ENCODE measurements at regions not wholly inside any gene's neighbourhood (a gene's known extent, or its start where the extent isn't known, plus 50 kb on each side); places are given as distances from the start of the nearest gene placed in this dataset.

- no peaks in the 10 kb centered on the region for H3K9me3 ChIP-seq (ENCODE audit: control insufficient read depth in 1 of 2, insufficient read depth in 1 of 2, low read depth in 1 of 2, low read length in 2 of 2)
- DNase-seq (ENCODE audit: low read depth, low spot score) (no peak), ATAC-seq (no peak)
- no TSS peak for BruUV-seq (replicated peaks)
- no peak overlapping the region for H3K4me2 ChIP-seq (ENCODE audit: low read length)
- no peak overlapping the region for H3K27ac ChIP-seq (ENCODE audit: low read depth, low read length)
- intact Hi-C loops (cut with micrococcal nuclease) = no loop called here
- H3K79me2 ChIP-seq (ENCODE audit: insufficient read depth, low read length) = no peaks in the 10 kb centered on the region
- no peak overlapping the region for H3K9ac ChIP-seq (ENCODE audit: low read length)
- ChIA-PET POLR2A (no interaction called here), RAD21 (ENCODE audit: low non-redundant PET in 1 of 2, low total read pairs in 2 of 2, uncharacterized antibody in 2 of 2, unreplicated experiment in 2 of 2) (no interaction called here), CTCF (no interaction called here)
- no peaks in the 10 kb centered on the region for H3K27me3 ChIP-seq (ENCODE audit: insufficient read depth, low read length)
- no peaks in the 10 kb centered on the region for H3K36me3 ChIP-seq (ENCODE audit: control insufficient read depth in 1 of 2, insufficient read depth in 2 of 2, low read length in 2 of 2)
- H3K4me3 ChIP-seq (replicated peaks in 1 of 2; ENCODE audit: low read depth in 1 of 2, low read length in 2 of 2) = no peak overlapping the region
- no peak overlapping the region for H2AFZ ChIP-seq (ENCODE audit: low read depth, low read length, poor library complexity, severe bottlenecking)
- H3K9me2 ChIP-seq (ENCODE audit: insufficient read depth) = no peaks in the 10 kb centered on the region
- TF ChIP-seq CBX3 (IDR thresholded peaks at IDR 0.05; ENCODE audit: low read depth) (no peak), POLR2A (IDR thresholded peaks at IDR 0.05; ENCODE audit: borderline replicate concordance, extremely low read depth, insufficient read depth, insufficient read length) (no peak), SIN3A (IDR thresholded peaks at IDR 0.05; ENCODE audit: low read depth) (no peak), POLR2AphosphoS5 (IDR thresholded peaks at IDR 0.05; ENCODE audit: low read depth, low read length) (no peak), ZFX (IDR thresholded peaks at IDR 0.05) (no peak), SP1 (IDR thresholded peaks at IDR 0.05; ENCODE audit: low read depth) (no peak), FOSL1 (IDR thresholded peaks at IDR 0.05; ENCODE audit: low read depth) (no peak), SRF (IDR thresholded peaks at IDR 0.05; ENCODE audit: low read depth) (no peak)
- TF ChIP-seq, protein P1, sequence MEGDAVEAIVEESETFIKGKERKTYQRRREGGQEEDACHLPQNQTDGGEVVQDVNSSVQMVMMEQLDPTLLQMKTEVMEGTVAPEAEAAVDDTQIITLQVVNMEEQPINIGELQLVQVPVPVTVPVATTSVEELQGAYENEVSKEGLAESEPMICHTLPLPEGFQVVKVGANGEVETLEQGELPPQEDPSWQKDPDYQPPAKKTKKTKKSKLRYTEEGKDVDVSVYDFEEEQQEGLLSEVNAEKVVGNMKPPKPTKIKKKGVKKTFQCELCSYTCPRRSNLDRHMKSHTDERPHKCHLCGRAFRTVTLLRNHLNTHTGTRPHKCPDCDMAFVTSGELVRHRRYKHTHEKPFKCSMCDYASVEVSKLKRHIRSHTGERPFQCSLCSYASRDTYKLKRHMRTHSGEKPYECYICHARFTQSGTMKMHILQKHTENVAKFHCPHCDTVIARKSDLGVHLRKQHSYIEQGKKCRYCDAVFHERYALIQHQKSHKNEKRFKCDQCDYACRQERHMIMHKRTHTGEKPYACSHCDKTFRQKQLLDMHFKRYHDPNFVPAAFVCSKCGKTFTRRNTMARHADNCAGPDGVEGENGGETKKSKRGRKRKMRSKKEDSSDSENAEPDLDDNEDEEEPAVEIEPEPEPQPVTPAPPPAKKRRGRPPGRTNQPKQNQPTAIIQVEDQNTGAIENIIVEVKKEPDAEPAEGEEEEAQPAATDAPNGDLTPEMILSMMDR (IDR thresholded peaks at IDR 0.05 in 2 of 3, conservative IDR thresholded peaks at IDR 0.05 in 1 of 3; ENCODE audit: borderline replicate concordance in 1 of 3, insufficient read depth in 1 of 3, low read depth in 2 of 3, low read length in 2 of 3) = no peak
- H4K20me1 ChIP-seq (ENCODE audit: insufficient read depth) = no peaks in the 10 kb centered on the region
- no peaks in the 10 kb centered on the region for H3K4me1 ChIP-seq (ENCODE audit: control insufficient read depth in 1 of 2, insufficient read depth in 2 of 2, low read length in 2 of 2)
These were observed 425.9 kb upstream of the PCDH7 start for GRCh38 chr4:30294295-30294694.

DNA sequence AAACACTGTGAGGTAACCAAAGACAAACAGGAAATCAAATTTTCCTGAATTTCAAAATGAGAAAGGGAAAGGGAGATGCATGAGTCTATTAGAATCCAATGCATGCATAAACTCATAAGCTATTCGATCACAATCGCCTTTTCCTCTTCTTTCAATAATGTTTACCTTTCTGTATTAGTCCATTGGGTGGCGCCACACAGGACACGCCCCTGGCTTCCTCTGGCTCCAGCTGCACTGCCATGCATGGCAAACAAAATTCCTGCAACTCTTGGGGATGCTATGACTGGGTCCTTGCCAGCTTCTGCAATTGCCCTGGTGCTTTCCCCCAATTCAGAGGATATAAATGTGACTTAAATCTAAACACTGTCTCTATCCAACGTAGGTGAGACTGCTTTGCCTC is 424.5 kb upstream of the PCDH7 start:
- ChIA-PET CTCF (no interaction called here), POLR2A (no interaction called here), RAD21 (ENCODE audit: low non-redundant PET in 1 of 2, low total read pairs in 2 of 2, uncharacterized antibody in 2 of 2, unreplicated experiment in 2 of 2) (no interaction called here)
- TF ChIP-seq, protein P1 (IDR thresholded peaks at IDR 0.05 in 2 of 3, conservative IDR thresholded peaks at IDR 0.05 in 1 of 3; ENCODE audit: borderline replicate concordance in 1 of 3, insufficient read depth in 1 of 3, low read depth in 2 of 3, low read length in 2 of 3) = peak in 2 of 3 experiments; percentile 22 to 49; a peak in 3 of 6 replicates
- no peak for TF ChIP-seq POLR2A (IDR thresholded peaks at IDR 0.05; ENCODE audit: borderline replicate concordance, extremely low read depth, insufficient read depth, insufficient read length)
- H3K4me3 ChIP-seq (replicated peaks in 1 of 2; ENCODE audit: low read depth in 1 of 2, low read length in 2 of 2) = no peak overlapping the region
- no peaks in the 10 kb centered on the region for H3K4me1 ChIP-seq (ENCODE audit: control insufficient read depth in 1 of 2, insufficient read depth in 2 of 2, low read length in 2 of 2)
- no peak overlapping the region for H3K9ac ChIP-seq (ENCODE audit: low read length)
- H2AFZ ChIP-seq (ENCODE audit: low read depth, low read length, poor library complexity, severe bottlenecking) = peak overlapping the region; percentile 29
- no peaks in the 10 kb centered on the region for H3K79me2 ChIP-seq (ENCODE audit: insufficient read depth, low read length)
- intact Hi-C loops (cut with micrococcal nuclease) = no loop called here
- no peaks in the 10 kb centered on the region for H3K27me3 ChIP-seq (ENCODE audit: insufficient read depth, low read length)
- H3K9me3 ChIP-seq (ENCODE audit: control insufficient read depth in 1 of 2, insufficient read depth in 1 of 2, low read depth in 1 of 2, low read length in 2 of 2) = no peaks in the 10 kb centered on the region
- H4K20me1 ChIP-seq (ENCODE audit: insufficient read depth) = no peaks in the 10 kb centered on the region
- no peak overlapping the region for H3K4me2 ChIP-seq (ENCODE audit: low read length)
- no peaks in the 10 kb centered on the region for H3K36me3 ChIP-seq (ENCODE audit: control insufficient read depth in 1 of 2, insufficient read depth in 2 of 2, low read length in 2 of 2)
- no peak overlapping the region for H3K27ac ChIP-seq (ENCODE audit: low read depth, low read length)
- DNase-seq (ENCODE audit: low read depth, low spot score) = no peak
- no peaks in the 10 kb centered on the region for H3K9me2 ChIP-seq (ENCODE audit: insufficient read depth)
- no TSS peak for BruUV-seq (replicated peaks)
- peak; percentile 42; the same call in 1 of the 2 replicates for ATAC-seq

Data from HCT116 (cell line).